VCaP (cell line): ENCODE measurements at regions not wholly inside any gene's neighbourhood (a gene's known extent, or its start where the extent isn't known, plus 50 kb on each side); places are given as distances from the start of the nearest gene placed in this dataset.

Source experiments
- H3K27ac ChIP-seq: fragments of 450-650 bp; 2 replicates; pipeline ENCODE4 v1.5.1; 2017
- CTCF ChIP-seq: fragments of 450-650 bp; conservative IDR thresholded peaks from 2 replicates; pipeline ENCODE4 v1.5.1; 2017; ENCODE audit warnings: mild to moderate bottlenecking, moderate library complexity

GRCh38 chr4:148961526-148961925 is 519.3 kb upstream of the NR3C2 start:
- H3K27ac ChIP-seq = no peak overlapping the region
- no peak for TF ChIP-seq CTCF

DNA sequence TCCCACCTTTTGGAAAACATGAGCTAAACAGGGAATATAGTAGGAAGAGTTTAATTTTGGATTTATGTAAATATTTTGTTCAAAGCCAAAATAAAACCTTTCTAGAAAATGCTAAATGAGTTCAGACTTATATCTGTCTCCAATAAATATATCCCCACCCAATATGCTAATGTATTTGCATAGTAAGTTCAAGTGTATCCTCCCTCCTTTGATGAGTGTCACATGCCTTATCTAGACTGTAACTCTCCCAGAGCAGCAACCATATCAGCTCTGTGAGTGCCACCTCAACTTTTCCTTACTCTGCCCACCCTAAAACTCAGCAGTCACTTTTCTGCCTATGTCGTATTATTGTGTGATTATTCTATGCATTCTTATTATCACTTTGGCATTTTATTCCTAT is 516.1 kb upstream of the NR3C2 start:
- H3K27ac ChIP-seq = no peak overlapping the region
- no peak for TF ChIP-seq CTCF

DNA sequence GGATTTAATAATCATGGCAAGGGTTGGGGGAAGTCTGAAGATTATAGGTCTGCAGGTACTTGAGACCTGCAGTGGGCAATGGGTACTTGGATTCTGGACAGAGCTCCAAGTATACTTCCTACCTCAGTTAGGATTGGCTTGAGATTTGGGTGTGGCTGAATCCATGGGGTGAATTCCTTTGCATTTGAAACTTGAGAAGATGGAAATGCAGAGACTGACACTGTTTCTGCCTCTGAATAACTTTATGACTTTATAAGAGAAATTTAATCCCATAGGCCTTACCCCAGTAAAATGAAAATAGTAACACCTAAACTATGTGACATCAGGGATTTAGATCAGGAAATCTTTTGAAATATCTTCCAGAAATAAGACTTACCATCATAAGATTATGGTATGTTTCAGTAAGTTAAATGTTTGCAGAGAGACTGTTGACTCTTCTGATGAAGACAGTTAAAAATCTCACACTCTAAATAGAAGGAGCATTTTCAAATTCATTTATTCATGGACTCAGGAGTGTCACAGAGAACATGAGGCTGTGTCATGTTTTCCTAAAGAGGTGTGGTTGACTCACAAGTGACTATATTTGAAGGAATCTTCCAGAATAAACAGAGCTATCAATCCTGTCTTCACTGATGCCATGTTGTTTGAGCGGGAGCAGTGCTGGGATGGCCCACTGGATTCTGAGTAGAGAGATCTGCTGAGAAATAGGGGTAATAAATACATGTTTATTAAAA is 513.5 kb upstream of the NR3C2 start:
- no peak overlapping the region for H3K27ac ChIP-seq
- TF ChIP-seq CTCF = no peak

DNA sequence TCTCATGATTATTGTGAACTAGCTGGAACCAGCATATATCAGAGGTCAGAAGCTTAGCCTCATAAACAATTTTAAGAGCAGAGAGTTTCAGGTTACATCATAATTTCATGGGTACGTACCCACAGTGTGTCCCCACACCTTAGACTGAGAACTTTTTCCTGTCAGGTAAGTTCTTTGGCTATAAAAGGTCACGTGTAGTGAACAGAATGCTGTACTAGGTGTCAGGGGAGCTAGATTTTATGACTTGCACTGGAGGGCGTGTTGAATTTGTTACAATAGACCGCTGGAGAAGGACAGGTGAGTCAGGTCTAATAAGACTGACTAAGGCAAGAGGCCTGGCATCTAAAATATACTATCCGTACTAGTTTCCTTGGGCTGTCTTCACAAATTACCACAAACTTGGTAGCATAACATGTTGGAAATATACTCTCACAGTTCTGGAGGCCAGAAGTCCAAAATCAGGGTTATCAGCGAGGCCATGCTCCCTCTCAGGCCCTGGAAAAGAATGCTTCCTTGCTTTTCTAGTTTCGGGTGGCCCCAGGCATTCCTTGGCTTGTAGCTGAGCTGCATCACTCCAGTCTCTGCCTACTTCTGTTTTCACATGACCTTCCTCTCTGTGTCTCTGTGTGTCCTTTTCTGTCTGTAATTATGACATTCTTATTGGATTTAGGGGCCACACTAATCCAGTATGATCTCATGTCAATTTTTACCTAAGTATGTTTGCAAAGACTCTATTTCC is 512.0 kb upstream of the NR3C2 start:
- no peak for TF ChIP-seq CTCF
- peak overlapping the region; percentile 80 for H3K27ac ChIP-seq

DNA sequence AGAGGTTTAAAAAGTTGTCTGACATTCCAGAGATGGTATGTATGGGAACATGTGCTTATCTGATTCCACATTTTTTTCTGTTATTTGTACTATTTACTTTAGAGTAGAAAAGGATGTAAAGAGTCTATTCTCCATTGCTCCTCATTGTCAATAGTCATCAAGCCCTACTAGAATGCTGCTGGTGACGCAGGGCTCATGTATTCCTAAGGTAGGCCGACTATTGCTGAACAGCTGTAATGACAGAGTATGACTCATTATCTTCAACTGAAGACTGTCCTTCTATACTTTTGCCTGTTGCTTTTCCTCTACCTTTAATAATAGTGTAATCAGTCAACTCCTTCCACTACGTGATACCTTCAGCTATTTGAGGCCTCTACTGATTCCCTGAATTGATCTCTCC is 509.1 kb upstream of the NR3C2 start:
- TF ChIP-seq CTCF = no peak
- peak overlapping the region; percentile 80 for H3K27ac ChIP-seq

DNA sequence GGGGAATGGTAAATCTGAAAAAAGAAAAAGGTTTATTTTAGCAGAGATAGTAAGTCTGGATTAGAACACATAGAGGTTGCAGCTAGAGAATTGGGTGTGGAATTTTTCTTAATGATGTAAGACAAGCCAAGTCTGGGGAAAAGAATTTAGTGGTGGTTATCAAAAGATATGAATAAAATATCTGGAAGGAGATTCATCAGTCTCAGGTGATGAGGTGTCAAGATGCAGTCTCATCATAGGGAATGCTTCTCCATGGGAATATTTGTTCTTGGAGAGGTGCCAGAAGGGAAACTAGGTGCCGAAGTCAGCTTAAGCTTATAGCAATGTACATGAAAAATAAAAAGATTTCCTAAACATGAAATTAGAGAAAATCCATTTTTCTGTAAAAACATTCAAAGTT is 504.1 kb upstream of the NR3C2 start:
- TF ChIP-seq CTCF = no peak
- no peak overlapping the region for H3K27ac ChIP-seq

GRCh38 chr4:148944839-148945219 is 502.6 kb upstream of the NR3C2 start:
- no peak overlapping the region for H3K27ac ChIP-seq
- no peak for TF ChIP-seq CTCF
